Testis (tissue), 2 donors: ENCODE measurements at regions not wholly inside any gene's neighbourhood (a gene's known extent, or its start where the extent isn't known, plus 50 kb on each side); places are given as distances from the start of the nearest gene placed in this dataset.

Experiments
- CTCF ChIP-seq, 3 experiments: fragments of 450-650 bp in 2 of 3; fragments of 200-600 bp in 1 of 3; sonication (generic) in 1 of 3; IDR thresholded peaks; one replicate each; pipeline ENCODE4 v1.5.1; 2016 to 2019; ENCODE audit warnings: antibody characterized with exemption in 3 of 3, mild to moderate bottlenecking in 2 of 3, moderate library complexity in 1 of 3
- POLR2A ChIP-seq: fragments of 450-650 bp; IDR thresholded peaks from one replicate; pipeline ENCODE4 v1.6.1; 2017; ENCODE audit warnings: antibody characterized with exemption, mild to moderate bottlenecking, moderate library complexity

DNA sequence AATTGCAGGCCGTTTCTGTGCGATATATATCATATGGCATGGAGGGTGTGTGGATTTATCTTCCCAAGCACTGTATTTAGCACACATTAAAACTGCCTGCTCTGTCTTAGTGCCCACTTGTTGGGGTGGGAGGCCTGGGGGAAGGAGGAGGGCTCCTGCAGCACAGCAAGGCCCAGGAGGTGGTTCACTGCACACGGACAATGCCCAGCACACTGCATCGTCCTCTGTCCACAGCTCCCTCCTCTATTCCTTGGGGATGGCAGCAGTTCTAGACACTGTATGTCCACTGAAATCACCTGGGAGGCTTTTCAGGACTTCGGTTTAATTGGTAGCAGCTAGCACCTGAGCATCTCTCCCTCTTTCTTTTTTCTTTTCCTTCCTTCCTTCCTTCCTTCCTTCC, 161.2 kb downstream of the KTN1 start:
- no peak for TF ChIP-seq CTCF (IDR thresholded peaks at IDR 0.05)
- TF ChIP-seq POLR2A, result no peak
